SU-DHL-6 (cell line): ENCODE measurements at regions not wholly inside any gene's neighbourhood (a gene's known extent, or its start where the extent isn't known, plus 50 kb on each side); places are given as distances from the start of the nearest gene placed in this dataset.

ENCODE experiments used
- EZH2phosphoT487 ChIP-seq: fragments of 200-600 bp; sonication (generic), shearing (Covaris generic); conservative IDR thresholded peaks from 2 replicates; pipeline ENCODE4 v1.6.1; 2018; ENCODE audit warnings: mild to moderate bottlenecking, antibody characterized with exemption, low read length, moderate library complexity, mixed read lengths
- TF ChIP-seq, protein P1 (sequence below): fragments of 200-600 bp; sonication (generic); IDR thresholded peaks from one replicate; pipeline ENCODE4 v1.5.1; 2017; ENCODE audit warnings: antibody characterized with exemption, mild to moderate bottlenecking, low read length, moderate library complexity; ENCODE audit not compliant: insufficient read depth, poor library complexity, severe bottlenecking

DNA sequence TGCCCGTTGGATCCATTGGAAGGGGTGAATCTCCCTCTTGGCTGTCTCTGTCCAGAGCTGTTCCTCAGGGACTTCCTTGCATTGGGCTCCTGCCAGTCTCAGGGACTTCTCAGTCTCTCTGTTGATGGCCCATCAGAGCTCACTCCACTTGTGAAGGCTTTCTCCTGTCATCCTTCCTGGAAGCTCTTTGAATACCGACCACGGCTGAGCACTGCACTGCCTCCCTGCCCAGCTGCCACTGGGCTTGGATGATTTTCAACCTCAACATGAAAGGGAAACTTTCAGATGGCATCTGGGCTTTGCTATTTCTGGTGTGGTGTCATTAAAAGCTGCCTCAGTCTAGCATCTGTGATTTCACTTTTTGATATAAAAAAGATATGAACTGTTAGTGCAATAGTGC lies 66.1 kb upstream of the ANKRD10 start:
- TF ChIP-seq, protein P1, sequence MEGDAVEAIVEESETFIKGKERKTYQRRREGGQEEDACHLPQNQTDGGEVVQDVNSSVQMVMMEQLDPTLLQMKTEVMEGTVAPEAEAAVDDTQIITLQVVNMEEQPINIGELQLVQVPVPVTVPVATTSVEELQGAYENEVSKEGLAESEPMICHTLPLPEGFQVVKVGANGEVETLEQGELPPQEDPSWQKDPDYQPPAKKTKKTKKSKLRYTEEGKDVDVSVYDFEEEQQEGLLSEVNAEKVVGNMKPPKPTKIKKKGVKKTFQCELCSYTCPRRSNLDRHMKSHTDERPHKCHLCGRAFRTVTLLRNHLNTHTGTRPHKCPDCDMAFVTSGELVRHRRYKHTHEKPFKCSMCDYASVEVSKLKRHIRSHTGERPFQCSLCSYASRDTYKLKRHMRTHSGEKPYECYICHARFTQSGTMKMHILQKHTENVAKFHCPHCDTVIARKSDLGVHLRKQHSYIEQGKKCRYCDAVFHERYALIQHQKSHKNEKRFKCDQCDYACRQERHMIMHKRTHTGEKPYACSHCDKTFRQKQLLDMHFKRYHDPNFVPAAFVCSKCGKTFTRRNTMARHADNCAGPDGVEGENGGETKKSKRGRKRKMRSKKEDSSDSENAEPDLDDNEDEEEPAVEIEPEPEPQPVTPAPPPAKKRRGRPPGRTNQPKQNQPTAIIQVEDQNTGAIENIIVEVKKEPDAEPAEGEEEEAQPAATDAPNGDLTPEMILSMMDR: no peak
- TF ChIP-seq EZH2phosphoT487: no peak
